ENCODE measurements at regions not wholly inside any gene's neighbourhood (a gene's known extent, or its start where the extent isn't known, plus 50 kb on each side); places are given as distances from the start of the nearest gene placed in this dataset.

- intact Hi-C loops (cut with DNase I), result no loop called here
- no peak for FAIRE-seq
- no peaks in the 10 kb centered on the region for H3K27me3 ChIP-seq (ENCODE audit: control insufficient read depth, insufficient read depth, low read length)
Observed at GRCh38 chr2:122112216-122113005, 357.0 kb downstream of the TSN start.

GRCh38 chr2:122114421-122114820 lies 359.0 kb downstream of the TSN start:
- intact Hi-C loops (cut with DNase I), result no loop called here
- Histone ChIP-seq H3K9ac (ENCODE audit: low read length in 3 of 3) (no peak overlapping the region), H3K4me1 (ENCODE audit: control insufficient read depth in 2 of 3, insufficient read depth in 2 of 3, low read depth in 1 of 3, low read length in 3 of 3) (no peaks in the 10 kb centered on the region), H3K27me3 (ENCODE audit: control insufficient read depth, insufficient read depth, low read length) (no peaks in the 10 kb centered on the region), H3K27ac (ENCODE audit: low read depth in 2 of 2, low read length in 2 of 2) (no peak overlapping the region), H3K36me3 (ENCODE audit: control insufficient read depth in 2 of 3, insufficient read depth in 3 of 3, low read length in 3 of 3) (no peaks in the 10 kb centered on the region), H3K9me3 (ENCODE audit: control insufficient read depth in 2 of 3, insufficient read depth in 1 of 3, low read length in 3 of 3) (no peaks in the 10 kb centered on the region), H3K4me3 (ENCODE audit: low read length in 3 of 3) (no peak overlapping the region)
- FAIRE-seq, result no peak
- DNase-seq, result no peak
- TF ChIP-seq CTCF (IDR thresholded peaks at IDR 0.05; ENCODE audit: borderline replicate concordance, extremely low read depth, insufficient read depth), result no peak

More at GRCh38 chr2:122112216-122113005, 357.0 kb downstream of the TSN start:
- no peaks in the 10 kb centered on the region for H3K4me1 ChIP-seq (ENCODE audit: control insufficient read depth in 2 of 3, insufficient read depth in 2 of 3, low read depth in 1 of 3, low read length in 3 of 3)
- no peak overlapping the region for H3K27ac ChIP-seq (ENCODE audit: low read depth in 2 of 2, low read length in 2 of 2)
- DNase-seq, result peak in 3 of 5 donors; percentile 24 to 53 (median 51)
- H3K4me3 ChIP-seq (ENCODE audit: low read length in 3 of 3), result no peak overlapping the region
- no peaks in the 10 kb centered on the region for H3K9me3 ChIP-seq (ENCODE audit: control insufficient read depth in 2 of 3, insufficient read depth in 1 of 3, low read length in 3 of 3)
- no peaks in the 10 kb centered on the region for H3K36me3 ChIP-seq (ENCODE audit: control insufficient read depth in 2 of 3, insufficient read depth in 3 of 3, low read length in 3 of 3)
- H3K9ac ChIP-seq (ENCODE audit: low read length in 3 of 3), result no peak overlapping the region
- no peak for TF ChIP-seq CTCF (IDR thresholded peaks at IDR 0.05; ENCODE audit: borderline replicate concordance, extremely low read depth, insufficient read depth)

GRCh38 chr2:122117371-122117770 lies 361.9 kb downstream of the TSN start:
- Histone ChIP-seq H3K27ac (ENCODE audit: low read depth in 2 of 2, low read length in 2 of 2) (no peak overlapping the region), H3K9ac (ENCODE audit: low read length in 3 of 3) (no peak overlapping the region), H3K4me1 (ENCODE audit: control insufficient read depth in 2 of 3, insufficient read depth in 2 of 3, low read depth in 1 of 3, low read length in 3 of 3) (no peaks in the 10 kb centered on the region), H3K36me3 (ENCODE audit: control insufficient read depth in 2 of 3, insufficient read depth in 3 of 3, low read length in 3 of 3) (no peaks in the 10 kb centered on the region), H3K4me3 (ENCODE audit: low read length in 3 of 3) (no peak overlapping the region), H3K9me3 (ENCODE audit: control insufficient read depth in 2 of 3, insufficient read depth in 1 of 3, low read length in 3 of 3) (no peaks in the 10 kb centered on the region), H3K27me3 (ENCODE audit: control insufficient read depth, insufficient read depth, low read length) (no peaks in the 10 kb centered on the region)
- intact Hi-C loops (cut with DNase I), result no loop called here
- FAIRE-seq (no peak), DNase-seq (no peak)
- TF ChIP-seq CTCF (IDR thresholded peaks at IDR 0.05; ENCODE audit: borderline replicate concordance, extremely low read depth, insufficient read depth), result no peak
